Panc1 (cell line): ENCODE measurements at regions not wholly inside any gene's neighbourhood (a gene's known extent, or its start where the extent isn't known, plus 50 kb on each side); places are given as distances from the start of the nearest gene placed in this dataset.

ENCODE experiments used
- POLR2AphosphoS5 ChIP-seq: IDR thresholded peaks from 2 replicates; pipeline ENCODE4 v1.6.1; 2012; ENCODE audit warnings: mild to moderate bottlenecking, low read depth, low read length, moderate library complexity
- REST ChIP-seq, 2 experiments: IDR thresholded peaks; 2 replicates each; pipeline ENCODE4 v1.6.1; 2011 to 2012; ENCODE audit warnings: low read depth in 2 of 2, control low read depth in 1 of 2, low read length in 1 of 2, mild to moderate bottlenecking in 1 of 2, moderate library complexity in 1 of 2; ENCODE audit not compliant: insufficient read depth in 1 of 2
- SIN3A ChIP-seq: IDR thresholded peaks from 2 replicates; pipeline ENCODE4 v1.6.1; 2012; ENCODE audit warnings: low read depth, mild to moderate bottlenecking, low read length, moderate library complexity, borderline replicate concordance; ENCODE audit not compliant: insufficient read depth
- TF ChIP-seq, protein P1 (sequence below): fragments of 450-650 bp; IDR thresholded peaks from 2 replicates; pipeline ENCODE4 v1.5.1; 2017; ENCODE audit warnings: mild to moderate bottlenecking

- TF ChIP-seq, protein P1, sequence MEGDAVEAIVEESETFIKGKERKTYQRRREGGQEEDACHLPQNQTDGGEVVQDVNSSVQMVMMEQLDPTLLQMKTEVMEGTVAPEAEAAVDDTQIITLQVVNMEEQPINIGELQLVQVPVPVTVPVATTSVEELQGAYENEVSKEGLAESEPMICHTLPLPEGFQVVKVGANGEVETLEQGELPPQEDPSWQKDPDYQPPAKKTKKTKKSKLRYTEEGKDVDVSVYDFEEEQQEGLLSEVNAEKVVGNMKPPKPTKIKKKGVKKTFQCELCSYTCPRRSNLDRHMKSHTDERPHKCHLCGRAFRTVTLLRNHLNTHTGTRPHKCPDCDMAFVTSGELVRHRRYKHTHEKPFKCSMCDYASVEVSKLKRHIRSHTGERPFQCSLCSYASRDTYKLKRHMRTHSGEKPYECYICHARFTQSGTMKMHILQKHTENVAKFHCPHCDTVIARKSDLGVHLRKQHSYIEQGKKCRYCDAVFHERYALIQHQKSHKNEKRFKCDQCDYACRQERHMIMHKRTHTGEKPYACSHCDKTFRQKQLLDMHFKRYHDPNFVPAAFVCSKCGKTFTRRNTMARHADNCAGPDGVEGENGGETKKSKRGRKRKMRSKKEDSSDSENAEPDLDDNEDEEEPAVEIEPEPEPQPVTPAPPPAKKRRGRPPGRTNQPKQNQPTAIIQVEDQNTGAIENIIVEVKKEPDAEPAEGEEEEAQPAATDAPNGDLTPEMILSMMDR, result no peak
- no peak for TF ChIP-seq POLR2AphosphoS5
- no peak for TF ChIP-seq REST (IDR thresholded peaks at IDR 0.05; ENCODE audit: insufficient read depth in 1 of 2, low read depth in 2 of 2, low read length in 1 of 2)
- TF ChIP-seq SIN3A, result no peak
These were observed 606.0 kb downstream of the KCNH5 start for GRCh38 chr14:62439210-62439609.
